Dermis blood vessel endothelial cell (primary cell): ENCODE measurements at regions not wholly inside any gene's neighbourhood (a gene's known extent, or its start where the extent isn't known, plus 50 kb on each side); places are given as distances from the start of the nearest gene placed in this dataset.
"Not testable (repeated sequence)": the region's sequence is repeated elsewhere in the genome, so short reads cannot be mapped to it uniquely, and the experiment has no call there.

ENCODE experiments used
- DNase-seq: peaks from one replicate; pipeline ENCODE4 v3.0.0; 2010

DNA sequence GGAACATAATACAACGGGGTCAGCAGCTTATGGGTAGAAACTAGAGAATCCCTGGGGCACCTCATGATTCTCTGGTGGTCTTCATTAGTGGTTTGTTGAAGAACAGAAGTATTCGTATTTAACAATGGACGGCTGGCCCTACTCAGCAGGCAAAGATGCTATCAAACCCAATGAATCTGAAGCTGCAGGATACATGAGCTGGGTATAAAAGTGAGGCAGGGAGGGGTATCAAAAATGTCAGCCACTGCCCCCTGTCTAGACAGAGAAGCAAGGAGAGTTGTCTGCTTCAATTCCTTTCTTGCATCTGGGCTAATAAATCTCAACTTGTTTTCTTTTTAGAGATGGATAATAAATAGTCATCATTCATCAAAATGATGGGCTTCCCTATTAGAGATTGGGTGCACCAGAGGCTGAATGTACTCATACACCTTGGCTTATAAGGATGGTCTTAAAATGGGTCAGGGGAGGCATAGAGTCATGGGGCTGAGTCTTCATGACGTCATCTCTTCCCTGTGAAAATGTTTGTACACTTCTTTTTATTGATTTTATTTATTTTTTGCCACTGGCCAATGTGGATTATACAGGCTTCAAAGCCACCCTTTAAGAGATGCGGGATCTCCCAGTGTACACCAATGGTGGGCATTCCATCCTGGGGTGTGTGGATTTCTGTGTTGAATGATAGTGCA, 259.5 kb downstream of the SHOX start:
- DNase-seq: no peak

DNA sequence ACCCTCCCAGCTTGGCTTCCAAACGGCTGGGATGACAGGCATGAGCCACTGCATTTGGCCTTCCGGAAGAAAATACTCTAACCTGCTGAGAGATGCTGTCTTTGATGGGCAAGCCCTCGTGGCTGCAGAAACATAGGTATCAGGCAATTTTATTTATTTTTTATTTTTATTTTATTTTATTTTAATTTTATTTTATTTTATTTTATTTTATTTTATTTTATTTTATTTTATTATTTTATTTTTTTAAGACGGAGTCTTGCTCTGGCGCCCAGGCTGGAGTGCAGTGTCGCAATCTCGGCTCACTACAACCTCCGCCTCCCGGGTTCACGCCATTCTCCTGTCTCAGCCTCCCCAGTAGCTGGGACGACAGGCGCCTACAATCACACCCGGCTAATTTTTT, 257.1 kb downstream of the SHOX start:
- not testable (repeated sequence) for DNase-seq

GRCh38 chrX:883588-883987, 253.0 kb downstream of the SHOX start:
- no peak for DNase-seq

GRCh38 chrX:879756-880698, 249.4 kb downstream of the SHOX start:
- not testable (repeated sequence) for DNase-seq

DNA sequence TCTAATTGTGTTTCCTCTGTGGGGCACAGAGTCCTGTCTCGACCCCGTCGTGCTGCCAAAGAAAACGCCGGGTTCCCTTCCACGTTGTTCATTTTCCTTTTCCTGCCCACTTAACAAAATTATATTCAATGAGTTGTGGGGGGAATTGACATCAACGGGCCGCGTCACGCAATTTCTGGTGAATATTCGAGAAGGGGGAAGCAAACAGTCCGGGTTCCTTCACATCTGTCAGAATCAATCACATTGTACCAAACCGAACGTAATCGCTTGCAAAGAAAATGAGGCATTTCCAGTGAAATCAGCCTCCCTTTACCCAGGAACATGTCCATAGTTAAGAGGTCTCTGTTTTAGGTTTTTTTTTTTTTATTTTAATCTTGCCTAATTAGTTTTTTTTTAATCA, 243.5 kb downstream of the SHOX start:
- no peak for DNase-seq

DNA sequence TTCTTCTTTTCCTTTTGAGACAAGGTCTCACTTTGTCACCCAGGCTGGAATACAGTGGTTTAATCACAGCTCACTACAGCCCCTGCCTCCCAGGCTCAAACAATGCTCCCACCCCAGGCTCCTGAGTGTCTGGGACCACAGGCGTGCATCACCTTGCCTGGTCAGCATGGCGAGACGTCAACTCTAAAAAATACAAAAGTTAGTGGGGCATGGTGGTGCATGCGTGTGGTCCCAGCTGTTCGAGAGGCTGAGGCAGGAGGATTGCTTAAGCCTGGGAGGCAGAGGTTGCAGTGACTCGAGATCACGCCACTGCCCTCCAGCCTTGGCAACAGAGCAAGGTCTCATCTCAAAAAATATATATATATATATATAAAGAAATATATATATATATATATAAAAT, 242.4 kb downstream of the SHOX start:
- DNase-seq: no peak

DNA sequence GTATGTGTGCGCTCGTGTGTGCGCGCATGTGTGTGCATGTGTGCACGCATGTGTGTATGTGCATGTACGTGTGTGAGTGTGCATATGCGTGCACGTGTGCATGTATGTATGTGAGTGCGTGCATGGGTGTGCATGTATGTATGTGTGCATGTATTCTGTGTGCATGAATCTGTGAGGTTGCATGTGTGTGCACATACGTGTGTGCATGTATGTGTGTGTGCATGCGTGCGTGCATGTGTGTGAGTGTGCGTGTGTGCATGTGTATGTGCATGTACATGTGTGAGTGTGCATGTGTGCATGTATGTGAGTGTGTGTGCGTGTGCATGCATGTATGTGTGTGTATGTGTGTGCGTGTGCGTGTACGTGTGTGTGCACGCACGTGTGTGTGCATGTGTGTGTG, 241.5 kb downstream of the SHOX start:
- no peak for DNase-seq

DNA sequence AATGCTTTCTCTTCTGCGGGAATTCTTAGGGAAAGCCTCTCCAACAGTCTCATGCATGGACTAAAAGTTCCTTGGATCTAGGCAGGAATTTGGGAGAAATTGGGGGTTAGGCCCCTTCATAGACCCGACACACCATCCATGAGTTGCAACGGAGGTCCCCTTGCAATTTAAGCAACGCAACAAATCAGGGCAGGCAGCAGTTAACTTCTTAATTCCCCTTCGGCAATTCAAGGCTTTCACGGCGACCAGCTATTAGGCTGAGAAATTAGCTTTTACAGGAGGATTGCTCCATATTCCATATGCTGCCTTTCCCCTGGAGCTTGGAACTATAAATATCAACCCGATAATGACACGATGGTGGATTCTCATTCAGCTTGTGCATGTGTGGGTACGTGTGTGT, 241.0 kb downstream of the SHOX start:
- DNase-seq: no peak

DNA sequence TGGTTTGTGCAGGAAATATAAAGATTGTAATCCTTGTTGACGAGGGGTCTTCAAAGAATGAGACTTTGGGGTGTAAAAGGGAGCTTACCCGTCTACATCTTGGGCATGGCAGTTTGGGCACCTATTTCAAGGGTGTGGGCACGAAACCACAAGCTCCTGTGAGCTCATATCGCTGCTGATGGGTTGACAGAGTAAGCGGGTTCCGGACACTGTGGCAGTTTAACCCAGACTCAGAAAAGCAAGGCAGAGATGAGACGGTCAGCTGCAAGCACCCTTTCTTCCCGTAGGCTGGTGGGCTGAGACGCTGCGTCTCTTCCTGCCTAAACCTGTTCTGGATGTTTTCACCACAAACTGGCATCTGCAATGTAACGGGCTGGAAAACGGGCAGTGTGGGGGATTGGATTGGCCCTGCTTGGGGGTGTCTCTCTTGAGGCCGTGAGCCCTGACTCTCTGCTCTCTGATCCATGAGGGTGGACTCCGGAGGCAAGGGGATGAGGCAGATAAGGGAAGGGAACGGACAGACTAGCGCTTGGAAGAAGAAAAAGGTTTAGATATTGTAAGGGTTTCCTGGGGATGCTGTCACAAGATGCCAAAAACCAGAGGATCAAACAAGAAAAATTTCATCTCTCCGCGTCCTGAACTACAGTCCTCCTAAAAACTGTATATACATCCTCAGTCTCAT, 237.5 kb downstream of the SHOX start:
- DNase-seq: no peak

DNA sequence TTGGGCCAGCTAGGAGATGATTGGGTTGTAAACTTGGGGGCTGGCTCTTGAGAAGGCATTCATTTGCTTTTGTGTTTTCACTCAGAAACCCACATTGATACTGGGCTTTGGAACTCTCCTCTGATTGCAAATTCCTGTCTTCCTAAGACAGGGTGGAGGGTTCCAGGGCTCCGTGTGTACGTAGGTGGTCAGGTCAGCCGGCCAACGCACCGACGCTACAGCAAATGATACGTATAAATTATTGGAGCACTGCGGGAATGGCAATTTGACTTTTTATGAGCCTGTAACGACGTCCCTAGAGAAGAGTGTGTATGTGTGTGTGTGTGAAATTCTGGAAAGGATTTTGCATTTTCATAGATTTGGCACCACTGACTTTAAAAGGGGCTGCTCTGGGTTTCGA, 236.9 kb downstream of the SHOX start:
- DNase-seq: no peak

GRCh38 chrX:866441-866990, 235.9 kb downstream of the SHOX start:
- DNase-seq: no peak

DNA sequence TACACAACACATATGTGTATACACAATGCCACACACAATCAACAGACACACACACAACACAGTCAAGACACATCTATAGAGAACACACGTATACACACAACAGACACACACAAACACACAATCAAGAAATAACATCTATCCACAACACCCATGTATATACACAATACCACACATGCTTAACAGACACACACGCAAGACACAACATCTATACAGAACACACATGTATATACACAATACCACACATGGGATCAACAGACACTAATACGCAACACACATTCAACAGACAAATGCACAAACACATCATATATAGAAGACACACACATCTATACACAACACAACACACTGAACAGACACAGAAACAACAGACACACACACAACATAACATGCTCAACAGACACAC, 234.8 kb downstream of the SHOX start:
- DNase-seq: no peak

GRCh38 chrX:861921-862320, 231.3 kb downstream of the SHOX start:
- no peak for DNase-seq

GRCh38 chrX:861340-861890, 230.8 kb downstream of the SHOX start:
- DNase-seq: no peak

DNA sequence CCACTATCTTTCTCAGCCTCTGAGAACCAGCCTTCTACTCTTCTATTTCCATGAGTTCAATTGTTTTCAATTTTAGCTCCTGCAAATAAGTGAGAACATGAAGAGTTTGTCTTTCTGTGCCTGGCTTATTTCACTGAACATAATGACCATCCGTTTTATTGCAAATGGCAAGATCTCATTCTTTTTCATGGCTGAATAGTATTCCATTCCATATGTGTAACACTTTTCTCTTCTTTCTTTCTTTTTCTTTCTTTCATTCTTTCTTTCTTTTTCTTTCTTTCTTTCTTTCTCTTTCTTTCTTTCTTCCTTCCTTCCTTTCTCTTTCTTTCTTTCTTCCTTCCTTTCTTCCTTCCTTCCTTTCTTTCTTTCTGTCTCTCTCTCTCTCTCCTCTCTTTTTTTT, 228.7 kb downstream of the SHOX start:
- no peak for DNase-seq

DNA sequence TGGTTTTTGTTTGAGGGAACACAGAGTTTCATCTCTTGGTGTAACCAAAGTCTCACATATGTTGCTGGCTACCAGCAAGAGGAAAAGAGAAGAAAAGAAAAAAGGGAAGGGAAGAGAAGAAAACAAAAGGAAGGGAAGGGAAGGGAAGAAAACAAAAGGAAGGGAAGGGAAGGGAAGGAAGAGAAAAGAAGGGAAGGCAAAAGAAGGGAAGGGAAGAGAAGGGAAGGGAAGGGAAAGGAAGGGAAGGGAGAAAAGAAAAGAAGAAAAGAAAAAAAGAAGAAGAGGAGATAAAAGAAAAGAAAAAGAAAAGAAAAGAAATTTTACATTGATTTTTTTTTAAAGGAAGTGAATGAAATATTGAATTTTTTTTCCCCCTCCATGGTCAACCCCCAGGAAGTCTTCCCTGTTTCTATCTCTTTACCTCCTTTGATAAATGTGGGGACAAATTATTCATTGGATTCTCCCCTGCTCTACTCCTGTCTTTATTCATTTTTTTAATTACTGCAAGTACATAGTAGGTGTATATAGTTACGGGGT, 228.0 kb downstream of the SHOX start:
- DNase-seq: no peak

DNA sequence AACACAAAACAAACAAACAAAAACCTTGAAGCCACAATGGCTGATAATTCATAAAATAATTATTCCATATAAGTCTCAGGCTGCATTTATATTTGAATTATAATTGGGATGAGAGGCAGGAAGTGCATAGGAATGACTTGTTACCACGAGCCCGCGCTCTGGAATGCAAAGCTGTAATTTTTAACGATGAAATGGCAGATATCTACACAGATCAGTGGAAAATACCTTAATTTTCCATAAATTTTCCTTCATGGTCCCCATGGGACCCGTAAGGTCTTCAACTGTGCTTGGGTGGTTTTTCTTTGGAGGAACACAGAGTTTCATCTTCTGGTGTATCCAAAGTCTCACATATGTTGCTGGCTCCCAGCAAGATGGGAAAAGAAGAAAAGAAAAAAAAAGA, 226.8 kb downstream of the SHOX start:
- no peak for DNase-seq

DNA sequence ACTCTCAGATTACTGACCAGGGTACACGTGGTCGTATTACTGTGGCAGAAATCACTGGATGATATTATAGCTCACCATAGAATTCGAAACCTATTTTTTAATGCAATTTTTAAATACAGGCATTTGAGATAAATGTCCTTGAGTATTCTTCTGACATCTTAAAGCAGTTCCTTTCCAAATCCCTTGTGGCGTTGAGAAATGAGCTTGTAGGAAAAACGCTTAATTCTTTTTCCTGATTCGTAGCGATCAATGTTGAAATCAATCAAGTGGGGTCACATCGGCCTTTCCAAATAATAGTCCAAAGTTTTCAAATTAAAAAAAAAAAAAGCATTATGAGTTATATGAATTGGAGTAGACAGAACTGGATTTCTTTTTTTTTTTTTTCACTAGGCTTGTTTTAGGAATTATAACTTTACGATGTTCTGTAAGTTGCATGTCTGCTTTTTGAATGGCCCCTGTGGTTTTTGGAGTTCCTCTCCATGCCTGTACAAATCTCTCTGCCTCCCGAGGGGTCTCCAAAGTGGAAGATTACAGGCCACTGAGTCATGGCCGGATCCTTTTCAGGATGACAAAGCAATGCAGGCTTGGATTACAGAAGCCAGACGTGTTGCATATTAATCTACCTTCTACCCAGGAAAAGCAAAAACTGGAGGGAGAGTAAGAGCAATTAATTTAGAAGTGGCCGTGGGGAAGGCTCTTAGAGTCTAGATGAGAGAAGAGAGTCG, 226.1 kb downstream of the SHOX start:
- DNase-seq: no peak

- DNase-seq: no peak
Measured at GRCh38 chrX:853304-853703, 222.7 kb downstream of the SHOX start.

DNA sequence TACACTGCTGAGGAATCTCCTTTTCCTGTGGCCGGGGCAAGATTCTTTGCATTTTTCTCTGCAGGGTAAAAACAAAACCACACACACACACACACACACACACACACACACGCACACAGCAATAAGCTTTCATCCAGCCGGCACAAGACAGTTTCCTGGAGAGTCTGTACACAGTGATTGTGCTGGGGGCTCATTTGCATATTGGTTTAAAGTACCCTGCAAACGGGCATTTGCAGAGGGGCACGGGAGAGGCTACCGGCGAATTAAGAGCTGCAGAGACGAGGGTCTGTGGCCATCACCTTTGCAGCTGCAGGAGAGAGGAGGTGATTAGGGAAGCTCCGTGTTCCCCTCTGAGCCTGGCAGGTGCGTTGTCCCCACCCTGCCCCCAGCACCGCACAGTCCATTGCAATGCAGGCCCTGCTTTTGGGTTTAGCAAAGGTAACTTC, 219.9 kb downstream of the SHOX start:
- no peak for DNase-seq

- no peak for DNase-seq
Measured at GRCh38 chrX:848386-848785, 217.8 kb downstream of the SHOX start.

- DNase-seq: no peak
Measured at GRCh38 chrX:843306-843705, 212.7 kb downstream of the SHOX start.
